ENCODE measurements at regions not wholly inside any gene's neighbourhood (a gene's known extent, or its start where the extent isn't known, plus 50 kb on each side); places are given as distances from the start of the nearest gene placed in this dataset.

GRCh38 chr3:70543493-70543892 is 231.1 kb upstream of the MDFIC2 start:
- intact Hi-C loops (cut with micrococcal nuclease) = no loop called here
- peak; percentile 27 for DNase-seq
- ATAC-seq = no peak

- DNase-seq (no peak), ATAC-seq (no peak)
- intact Hi-C loops (cut with micrococcal nuclease) = no loop called here
Observed at GRCh38 chr3:70539908-70540307, 227.5 kb upstream of the MDFIC2 start.

GRCh38 chr3:70532806-70533205 is 220.4 kb upstream of the MDFIC2 start:
- intact Hi-C loops (cut with micrococcal nuclease) = no loop called here
- ATAC-seq = no peak
- DNase-seq = no peak

DNA sequence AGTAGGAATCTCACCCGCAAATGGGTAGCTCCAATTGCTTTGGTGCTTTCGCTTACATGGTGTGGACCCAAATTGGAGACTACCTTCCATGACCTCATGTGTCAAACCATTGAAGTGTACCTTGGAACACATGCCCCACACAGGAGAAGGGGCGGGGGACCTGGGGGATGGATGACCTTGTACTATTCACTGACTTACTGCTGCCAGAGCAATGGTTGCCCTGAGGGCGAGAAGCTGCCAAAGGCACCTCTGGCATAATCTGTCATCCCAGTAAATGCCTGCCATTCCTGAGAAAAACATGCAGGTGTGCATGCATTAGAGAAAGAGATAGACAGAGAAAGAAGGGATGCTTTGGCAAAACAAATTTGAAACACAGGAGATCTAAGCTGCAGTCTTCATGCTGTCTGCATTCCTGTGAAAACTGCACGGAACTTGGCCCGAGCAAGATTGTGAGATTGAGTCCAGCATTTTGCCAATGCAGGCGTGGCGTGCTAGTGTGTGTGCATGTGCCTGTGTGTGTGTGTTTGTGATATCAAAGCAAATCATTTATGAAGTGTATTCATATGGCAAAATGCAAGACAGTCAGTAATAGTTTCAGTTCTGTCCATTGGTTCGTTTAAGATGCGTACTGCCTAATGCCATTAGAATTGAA is 219.5 kb upstream of the MDFIC2 start:
- ATAC-seq (no peak), DNase-seq (no peak)
- intact Hi-C loops (cut with micrococcal nuclease) = no loop called here

DNA sequence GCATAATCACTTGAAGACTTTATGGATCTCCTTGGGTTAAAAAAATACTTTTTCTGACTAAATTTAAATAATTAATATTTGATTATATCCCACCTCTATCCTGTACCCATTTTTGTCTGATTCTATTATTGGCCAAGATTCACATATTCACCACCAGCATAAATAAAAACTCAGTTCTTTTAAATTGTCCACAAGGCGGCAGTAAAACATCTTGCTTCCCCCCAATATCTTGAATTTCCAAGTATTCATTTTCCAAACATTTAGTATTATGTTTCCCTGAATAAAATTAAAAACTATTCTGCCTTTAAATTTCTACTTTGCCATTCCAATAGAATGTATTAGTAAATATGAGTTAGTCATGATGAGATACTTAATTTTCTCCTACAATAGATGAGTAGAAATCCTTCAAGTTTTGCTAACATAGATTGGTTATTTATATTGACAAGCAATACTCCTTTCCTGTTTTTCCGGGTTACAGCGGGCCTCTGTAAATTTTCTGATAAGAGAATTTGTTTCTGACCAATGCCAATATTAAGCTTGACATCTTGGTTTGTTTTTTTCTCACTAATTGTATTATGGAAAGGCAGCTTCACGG is 218.7 kb upstream of the MDFIC2 start:
- intact Hi-C loops (cut with micrococcal nuclease) = no loop called here
- ATAC-seq (no peak), DNase-seq (no peak)

DNA sequence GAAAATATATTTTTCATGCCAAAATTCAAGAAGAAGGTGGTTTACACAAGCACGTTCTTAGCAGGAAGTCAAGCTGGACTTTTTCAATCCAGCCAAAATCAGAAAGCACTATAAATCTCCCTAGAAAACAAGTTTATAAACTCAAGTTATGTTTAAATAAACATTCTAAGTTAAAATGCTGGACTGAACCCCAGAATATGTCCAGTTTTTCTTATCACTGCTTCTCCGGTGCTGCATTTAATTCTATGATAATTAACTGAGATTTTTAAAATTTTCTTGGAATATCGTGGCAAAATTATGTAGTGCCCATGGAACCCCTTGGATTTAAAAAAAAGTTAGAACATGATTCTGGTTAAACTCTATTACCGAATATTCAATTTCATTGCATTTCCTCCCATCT is 218.2 kb upstream of the MDFIC2 start:
- ATAC-seq (no peak), DNase-seq (no peak)
- intact Hi-C loops (cut with micrococcal nuclease) = no loop called here

DNA sequence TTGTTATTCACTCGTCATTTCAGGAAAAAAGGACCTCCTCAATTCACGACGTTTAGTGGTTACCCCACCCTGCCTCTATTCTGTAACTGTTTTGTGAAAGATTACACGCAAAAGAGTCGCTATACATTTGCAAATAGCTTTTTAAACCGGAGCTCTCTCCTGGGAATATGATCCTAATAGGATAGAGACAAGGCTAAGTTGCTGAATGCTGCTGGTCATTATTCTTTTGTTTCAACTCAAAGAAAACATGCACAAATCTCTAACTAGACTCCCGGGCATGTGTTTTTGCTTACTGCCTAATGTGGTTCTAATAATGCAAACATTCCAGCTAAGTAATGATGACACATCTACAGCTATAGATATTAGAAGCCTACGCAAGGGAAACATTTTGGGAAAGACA is 214.6 kb upstream of the MDFIC2 start:
- ATAC-seq (no peak), DNase-seq (no peak)
- intact Hi-C loops (cut with micrococcal nuclease) = no loop called here

GRCh38 chr3:70519913-70520659 is 207.6 kb upstream of the MDFIC2 start:
- intact Hi-C loops (cut with micrococcal nuclease) = no loop called here
- ATAC-seq (no peak), DNase-seq (no peak)

DNA sequence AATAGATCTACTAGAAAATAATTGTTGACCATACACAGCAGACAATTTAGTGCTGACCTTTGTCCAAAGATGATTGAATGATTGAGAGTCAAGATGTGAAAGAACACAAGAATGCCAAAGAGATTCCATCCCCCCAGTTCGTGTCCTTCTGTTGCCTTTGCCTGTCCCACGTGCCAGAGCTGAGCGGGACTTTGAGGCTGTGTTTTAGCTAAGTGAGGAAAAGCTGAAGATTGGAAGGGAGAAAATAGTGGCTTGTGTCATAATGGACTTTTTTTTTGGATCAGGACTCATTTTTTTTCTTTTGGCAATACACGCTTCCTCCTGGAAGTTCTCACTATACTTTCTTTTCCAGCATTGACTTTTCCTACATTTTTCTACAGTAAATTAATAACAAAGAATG is 206.6 kb upstream of the MDFIC2 start:
- intact Hi-C loops (cut with micrococcal nuclease) = no loop called here
- no peak for DNase-seq
- no peak for ATAC-seq

DNA sequence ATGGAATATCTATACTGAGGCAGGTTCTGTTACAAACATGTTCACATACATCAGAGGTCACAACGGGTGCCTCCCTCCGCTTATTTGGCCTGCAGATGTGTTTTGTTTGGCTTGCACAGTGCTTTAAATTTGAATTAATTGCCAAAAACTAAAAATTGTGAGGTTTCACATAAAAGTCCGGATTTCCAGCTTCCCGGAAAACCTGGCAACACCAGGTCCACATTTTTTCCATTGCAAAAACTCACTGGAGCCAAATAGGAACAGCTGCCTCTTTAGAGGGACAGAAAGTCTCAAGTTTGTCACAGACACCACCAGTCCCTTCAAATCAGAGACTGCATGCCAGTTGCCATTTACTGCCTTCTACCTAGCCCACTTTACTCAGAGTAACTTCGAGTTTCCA is 205.9 kb upstream of the MDFIC2 start:
- DNase-seq (no peak), ATAC-seq (no peak)
- intact Hi-C loops (cut with micrococcal nuclease) = no loop called here

DNA sequence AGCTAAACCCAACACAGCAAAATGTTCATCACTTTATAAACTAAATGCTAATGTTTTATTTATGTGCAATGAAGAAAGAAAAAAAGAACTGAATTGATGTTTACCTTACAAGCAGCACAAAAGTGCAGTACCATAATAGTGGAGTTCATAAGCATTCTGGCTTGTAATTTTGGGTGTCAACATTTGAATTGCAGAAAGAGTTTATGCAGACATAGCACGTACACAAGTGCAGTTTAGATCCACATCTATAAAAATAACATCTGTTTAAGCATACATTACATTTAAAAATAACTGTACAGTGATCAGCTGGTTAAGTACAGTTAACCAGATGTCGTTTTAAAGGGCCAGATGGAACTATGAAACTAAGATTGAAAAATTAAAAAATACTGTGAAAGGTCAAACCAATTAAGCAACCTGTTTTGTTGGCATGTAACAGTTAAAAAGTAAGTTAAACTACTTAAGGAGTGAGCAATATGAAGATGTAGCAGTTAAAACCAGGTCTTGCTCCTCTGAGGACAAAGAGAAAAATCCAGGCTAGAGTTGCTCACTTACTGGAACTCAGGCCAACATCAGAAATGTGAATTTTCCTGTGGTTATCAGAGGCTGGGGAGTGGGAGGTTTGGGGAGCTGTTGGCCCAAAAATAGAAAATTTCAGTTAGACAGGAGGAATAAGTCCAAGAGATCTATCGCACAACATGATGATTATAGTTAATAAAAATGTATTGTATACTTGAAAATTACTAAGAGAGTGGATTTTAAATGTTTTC is 204.9 kb upstream of the MDFIC2 start:
- no peak for ATAC-seq
- intact Hi-C loops (cut with micrococcal nuclease) = no loop called here
- DNase-seq = no peak

- intact Hi-C loops (cut with micrococcal nuclease) = no loop called here
- DNase-seq = no peak
- no peak for ATAC-seq
Observed at GRCh38 chr3:70516076-70516475, 203.6 kb upstream of the MDFIC2 start.

DNA sequence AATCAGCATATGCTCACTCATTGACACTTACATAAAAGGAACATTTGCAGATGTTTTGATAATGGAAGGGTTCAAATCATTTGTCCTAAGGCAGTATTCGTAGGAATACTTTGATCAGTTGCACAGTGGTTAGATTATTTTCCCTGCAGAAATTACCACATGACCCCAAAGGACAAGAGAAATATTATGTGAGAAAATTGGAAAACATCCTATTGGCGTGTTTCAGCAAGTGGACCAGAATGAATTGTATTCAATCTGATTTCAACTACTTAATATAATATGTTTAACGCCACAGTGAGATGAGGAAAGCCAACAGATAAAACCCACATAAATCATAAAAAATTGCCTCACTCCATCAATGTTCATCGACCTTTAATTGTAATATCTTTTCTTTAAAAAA is 195.0 kb upstream of the MDFIC2 start:
- intact Hi-C loops (cut with micrococcal nuclease) = no loop called here
- ATAC-seq (no peak), DNase-seq (no peak)

GRCh38 chr3:70506775-70507174 is 194.3 kb upstream of the MDFIC2 start:
- no peak for ATAC-seq
- intact Hi-C loops (cut with micrococcal nuclease) = no loop called here
- DNase-seq = no peak

DNA sequence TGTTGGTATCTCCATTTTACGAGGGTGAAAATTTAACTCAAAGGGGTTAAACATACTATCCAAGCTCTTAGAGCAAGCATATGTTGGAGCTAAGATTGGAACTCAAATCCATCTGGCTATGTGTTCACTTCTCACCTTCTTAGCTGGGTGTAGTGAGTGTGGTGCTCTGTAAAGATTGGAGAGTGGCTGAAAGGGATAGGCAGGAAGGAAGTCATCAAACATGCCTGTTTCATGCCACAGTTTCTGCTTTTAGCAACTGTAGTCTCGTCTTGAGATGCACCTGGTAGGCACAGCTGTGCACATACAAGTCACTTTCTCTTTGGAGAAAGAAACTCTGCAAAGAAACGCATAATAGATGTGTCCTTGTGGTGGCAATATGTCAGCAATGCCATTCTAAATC is 189.1 kb upstream of the MDFIC2 start:
- intact Hi-C loops (cut with micrococcal nuclease) = no loop called here
- ATAC-seq (no peak), DNase-seq (no peak)

- intact Hi-C loops (cut with micrococcal nuclease) = no loop called here
- ATAC-seq (no peak), DNase-seq (no peak)
Observed at GRCh38 chr3:70488816-70489215, 176.4 kb upstream of the MDFIC2 start.

- intact Hi-C loops (cut with micrococcal nuclease) = no loop called here
- ATAC-seq = no peak
- DNase-seq = no peak
Observed at GRCh38 chr3:70488131-70488530, 175.7 kb upstream of the MDFIC2 start.

DNA sequence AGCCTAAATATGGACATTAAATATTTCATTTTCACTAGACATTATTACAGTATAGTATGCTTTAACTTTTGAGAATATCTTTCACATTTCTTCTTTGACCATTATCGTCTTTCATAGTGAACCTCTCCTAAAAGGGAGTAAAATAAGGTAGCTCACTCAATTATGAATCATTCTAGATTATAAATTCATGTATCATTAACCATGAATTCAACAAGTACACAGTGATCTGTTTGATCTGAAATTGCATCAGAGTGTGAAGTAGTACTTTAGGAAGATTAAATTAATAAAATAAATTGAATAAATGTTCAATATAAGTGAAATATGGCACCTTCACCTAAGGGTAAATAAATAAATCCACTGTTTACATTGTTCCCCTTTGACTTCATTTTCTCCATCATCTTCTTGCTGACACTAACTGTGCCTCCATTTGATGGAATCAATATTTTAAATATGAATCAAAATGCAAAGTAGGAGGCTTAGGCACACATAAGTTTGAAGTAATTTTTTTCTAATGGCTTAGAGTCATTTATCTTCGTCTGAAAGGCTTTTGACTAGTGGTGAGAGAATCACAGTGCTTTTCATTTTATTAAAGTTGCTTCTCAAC is 174.1 kb upstream of the MDFIC2 start:
- no peak for ATAC-seq

DNA sequence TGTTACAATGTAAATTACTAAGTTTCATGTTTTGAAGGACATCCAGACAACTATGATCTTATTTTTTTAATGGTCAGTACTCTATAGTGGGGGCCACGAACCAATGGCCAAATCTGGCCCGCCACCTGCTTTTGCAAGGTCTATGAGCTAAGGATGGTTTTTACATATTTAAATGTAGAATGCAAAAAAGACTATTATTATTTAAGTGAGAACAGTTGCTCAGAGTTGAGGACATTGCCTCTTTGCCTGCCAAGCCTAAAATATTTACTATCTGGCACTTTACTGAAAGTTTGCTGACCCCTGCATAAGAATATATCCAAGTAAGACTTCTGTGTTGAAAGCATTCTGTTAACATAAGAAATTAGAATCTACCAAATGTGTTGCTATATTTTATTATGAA is 163.7 kb upstream of the MDFIC2 start:
- intact Hi-C loops (cut with micrococcal nuclease) = no loop called here
- DNase-seq (no peak), ATAC-seq (no peak)

More for the DNA sequence above, 174.1 kb upstream of the MDFIC2 start:
- DNase-seq = no peak
- intact Hi-C loops (cut with micrococcal nuclease) = no loop called here
